ENCODE measurements at regions not wholly inside any gene's neighbourhood (a gene's known extent, or its start where the extent isn't known, plus 50 kb on each side); places are given as distances from the start of the nearest gene placed in this dataset.

DNA sequence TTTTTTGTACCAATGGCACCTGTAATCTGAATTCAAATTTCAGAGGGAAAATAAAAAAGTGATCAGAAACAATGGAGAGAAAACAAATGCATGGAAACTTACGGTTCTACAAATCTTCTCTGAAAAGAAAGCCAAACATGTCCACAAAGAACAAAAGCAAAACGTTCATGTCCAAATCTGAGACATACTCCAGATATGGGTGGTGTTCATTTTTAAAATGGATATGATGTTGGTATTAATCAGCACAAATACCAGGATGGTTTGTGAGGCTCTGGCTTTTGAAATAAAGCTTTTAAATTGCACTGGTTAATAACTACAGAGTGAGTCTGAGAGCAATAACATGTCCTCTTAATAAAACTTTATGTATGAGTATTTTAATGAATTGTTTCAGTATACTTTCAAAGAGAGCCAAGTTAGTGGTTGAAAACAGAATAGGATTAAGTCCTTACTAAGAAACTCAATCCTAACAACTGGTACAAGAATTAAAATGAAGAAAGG, 366.4 kb downstream of the INHBA start:
- no peak overlapping the region for H3K27ac ChIP-seq
- no peaks in the 10 kb centered on the region for H3K36me3 ChIP-seq
- H3K27me3 ChIP-seq, result no peaks in the 10 kb centered on the region
- no peaks in the 10 kb centered on the region for H3K4me1 ChIP-seq
- H3K4me3 ChIP-seq, result no peak overlapping the region
- TF ChIP-seq, protein P1, sequence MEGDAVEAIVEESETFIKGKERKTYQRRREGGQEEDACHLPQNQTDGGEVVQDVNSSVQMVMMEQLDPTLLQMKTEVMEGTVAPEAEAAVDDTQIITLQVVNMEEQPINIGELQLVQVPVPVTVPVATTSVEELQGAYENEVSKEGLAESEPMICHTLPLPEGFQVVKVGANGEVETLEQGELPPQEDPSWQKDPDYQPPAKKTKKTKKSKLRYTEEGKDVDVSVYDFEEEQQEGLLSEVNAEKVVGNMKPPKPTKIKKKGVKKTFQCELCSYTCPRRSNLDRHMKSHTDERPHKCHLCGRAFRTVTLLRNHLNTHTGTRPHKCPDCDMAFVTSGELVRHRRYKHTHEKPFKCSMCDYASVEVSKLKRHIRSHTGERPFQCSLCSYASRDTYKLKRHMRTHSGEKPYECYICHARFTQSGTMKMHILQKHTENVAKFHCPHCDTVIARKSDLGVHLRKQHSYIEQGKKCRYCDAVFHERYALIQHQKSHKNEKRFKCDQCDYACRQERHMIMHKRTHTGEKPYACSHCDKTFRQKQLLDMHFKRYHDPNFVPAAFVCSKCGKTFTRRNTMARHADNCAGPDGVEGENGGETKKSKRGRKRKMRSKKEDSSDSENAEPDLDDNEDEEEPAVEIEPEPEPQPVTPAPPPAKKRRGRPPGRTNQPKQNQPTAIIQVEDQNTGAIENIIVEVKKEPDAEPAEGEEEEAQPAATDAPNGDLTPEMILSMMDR (IDR thresholded peaks at IDR 0.05), result no peak
- no peak for DNase-seq (ENCODE audit: low spot score)
- no peaks in the 10 kb centered on the region for H3K9me3 ChIP-seq

DNA sequence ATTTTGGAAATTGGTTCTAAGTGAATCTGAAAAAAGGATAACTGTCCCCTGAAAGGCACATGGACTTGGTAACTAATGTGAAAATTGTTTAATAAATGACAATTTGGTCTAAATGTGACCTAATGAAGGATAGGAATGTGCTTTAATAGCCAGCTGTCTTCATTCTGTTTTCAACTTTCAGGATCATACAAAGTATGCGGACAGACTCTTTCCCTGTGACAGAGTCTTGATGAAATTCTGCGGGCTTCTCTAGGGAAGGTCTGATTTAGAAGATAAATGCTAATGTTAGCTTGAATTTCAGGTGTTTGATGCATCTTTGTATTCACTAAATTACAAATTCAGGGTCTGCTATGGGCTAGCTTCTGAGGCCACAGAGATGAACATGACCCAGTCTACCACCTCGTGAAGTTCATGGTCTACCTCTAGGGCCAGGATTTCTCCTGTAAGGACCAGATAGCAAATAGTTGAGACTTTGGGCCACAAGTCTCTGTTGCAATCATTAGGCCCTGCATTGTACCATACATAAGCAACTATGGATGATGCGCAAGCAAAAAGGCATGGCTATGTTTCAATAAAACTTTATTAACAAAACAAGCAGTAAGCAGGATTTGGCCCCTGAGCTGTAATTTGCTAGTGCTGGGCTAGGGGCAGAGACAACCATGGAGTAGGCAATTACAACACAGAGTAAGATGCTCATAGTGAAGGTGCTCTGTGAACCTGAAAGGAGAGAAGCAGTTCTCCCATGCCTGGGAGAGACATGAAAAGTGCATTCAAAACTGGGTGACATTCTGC, 368.6 kb downstream of the INHBA start:
- Histone ChIP-seq H3K4me3 (no peak overlapping the region), H3K36me3 (no peaks in the 10 kb centered on the region), H3K27me3 (no peaks in the 10 kb centered on the region), H3K27ac (no peak overlapping the region), H3K4me1 (no peaks in the 10 kb centered on the region), H3K9me3 (no peaks in the 10 kb centered on the region)
- TF ChIP-seq, protein P1 (IDR thresholded peaks at IDR 0.05), result no peak
- DNase-seq (ENCODE audit: low spot score), result no peak

DNA sequence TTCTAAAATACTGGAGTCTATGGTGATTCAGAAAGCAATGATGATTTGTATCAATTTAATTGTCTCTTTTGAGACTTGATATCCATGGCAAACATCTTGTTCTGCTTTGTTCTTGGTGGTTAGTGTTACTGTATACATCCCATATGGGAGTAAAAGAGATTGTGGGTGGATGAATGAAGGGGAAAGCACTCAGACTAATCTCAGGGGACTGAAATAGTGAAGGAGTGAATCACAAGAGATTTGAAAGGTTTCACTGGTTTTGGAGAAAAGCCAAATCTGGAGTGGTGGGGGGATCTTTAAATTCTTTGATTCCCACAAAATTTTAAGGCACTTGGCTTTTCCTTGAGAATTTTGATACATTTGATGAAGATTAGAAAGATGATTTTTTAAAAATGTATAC, 369.4 kb downstream of the INHBA start:
- DNase-seq (ENCODE audit: low spot score), result no peak
- TF ChIP-seq, protein P1 (IDR thresholded peaks at IDR 0.05), result no peak
- no peaks in the 10 kb centered on the region for H3K9me3 ChIP-seq

DNA sequence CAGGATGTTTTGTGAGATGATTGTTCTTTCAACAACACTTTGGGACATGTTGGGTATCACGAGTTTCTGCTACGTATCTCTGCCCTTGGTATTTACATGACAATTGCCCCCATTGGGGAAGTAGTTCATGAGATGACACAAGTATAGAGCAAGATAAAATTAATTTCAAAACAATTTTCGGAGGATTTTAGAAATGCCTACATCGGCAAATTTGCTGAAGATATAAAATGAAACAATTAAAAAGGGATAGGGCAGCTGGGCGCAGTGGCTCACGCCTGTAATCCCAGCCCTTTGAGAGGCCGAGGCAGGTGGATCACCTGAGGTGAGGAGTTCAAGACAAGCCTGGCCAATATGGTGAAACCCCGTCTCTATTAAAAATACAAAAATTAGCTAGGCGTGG, 371.7 kb downstream of the INHBA start:
- H3K27ac ChIP-seq, result no peak overlapping the region
- no peak for DNase-seq (ENCODE audit: low spot score)
- H3K9me3 ChIP-seq, result no peaks in the 10 kb centered on the region
- no peak overlapping the region for H3K4me3 ChIP-seq
- TF ChIP-seq, protein P1 (IDR thresholded peaks at IDR 0.05), result no peak
- no peaks in the 10 kb centered on the region for H3K36me3 ChIP-seq
- H3K27me3 ChIP-seq, result no peaks in the 10 kb centered on the region
- no peaks in the 10 kb centered on the region for H3K4me1 ChIP-seq

More for the DNA sequence above, 369.4 kb downstream of the INHBA start:
- Histone ChIP-seq H3K4me3 (no peak overlapping the region), H3K27ac (no peak overlapping the region), H3K36me3 (no peaks in the 10 kb centered on the region), H3K27me3 (no peaks in the 10 kb centered on the region), H3K4me1 (no peaks in the 10 kb centered on the region)

DNA sequence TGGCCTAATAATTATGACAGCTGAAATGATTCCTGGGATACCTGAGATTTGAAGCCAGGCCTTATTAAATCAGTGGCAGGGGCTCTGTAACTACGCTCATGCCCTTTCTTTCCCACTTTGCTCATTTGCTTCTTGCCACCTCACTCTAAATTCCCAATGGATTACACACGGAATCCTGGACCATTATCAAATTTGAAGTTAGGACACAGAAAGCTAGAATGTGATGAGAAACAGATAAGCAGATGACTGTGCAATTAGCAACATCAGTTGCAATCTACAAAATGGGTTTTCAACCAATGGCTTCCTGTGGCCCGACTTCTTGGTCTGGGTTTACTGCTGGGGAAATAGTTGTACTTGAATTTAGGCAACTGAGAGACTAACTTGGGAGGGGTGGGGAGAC, 374.3 kb downstream of the INHBA start:
- Histone ChIP-seq H3K4me3 (no peak overlapping the region), H3K27ac (no peak overlapping the region), H3K9me3 (no peaks in the 10 kb centered on the region), H3K27me3 (no peaks in the 10 kb centered on the region), H3K36me3 (no peaks in the 10 kb centered on the region), H3K4me1 (no peaks in the 10 kb centered on the region)
- DNase-seq (ENCODE audit: low spot score), result no peak
- TF ChIP-seq, protein P1 (IDR thresholded peaks at IDR 0.05), result no peak

DNA sequence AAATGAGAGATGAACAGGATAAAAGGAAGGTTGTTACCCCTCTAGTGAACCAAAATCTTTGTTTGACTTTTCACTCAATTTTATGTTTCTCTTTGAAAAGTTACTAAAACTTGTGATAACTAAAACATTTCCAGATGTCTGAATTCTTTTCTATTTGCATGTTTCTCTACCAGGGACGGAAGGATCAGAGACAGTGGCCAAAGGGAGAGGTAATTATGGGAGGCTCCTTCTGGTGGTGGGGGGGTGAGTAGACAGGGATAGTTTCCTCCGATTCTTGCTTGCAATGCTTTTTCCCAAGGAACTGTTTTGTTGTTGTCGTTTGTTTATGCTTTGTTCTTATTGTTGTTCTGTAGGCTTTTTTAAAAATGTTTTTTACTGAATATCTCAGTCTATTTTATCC, 374.8 kb downstream of the INHBA start:
- Histone ChIP-seq H3K4me1 (no peaks in the 10 kb centered on the region), H3K4me3 (no peak overlapping the region), H3K27ac (no peak overlapping the region), H3K27me3 (no peaks in the 10 kb centered on the region), H3K36me3 (no peaks in the 10 kb centered on the region), H3K9me3 (no peaks in the 10 kb centered on the region)
- DNase-seq (ENCODE audit: low spot score), result no peak
- TF ChIP-seq, protein P1 (IDR thresholded peaks at IDR 0.05), result no peak
